ENCODE measurements at regions not wholly inside any gene's neighbourhood (a gene's known extent, or its start where the extent isn't known, plus 50 kb on each side); places are given as distances from the start of the nearest gene placed in this dataset.
A peak's percentile ranks its signal among the peaks of the same experiment; 100 is the strongest.

GRCh38 chr13:46982856-46983582, 86.2 kb upstream of the HTR2A start:
- no peak for DNase-seq (ENCODE audit: low spot score)

DNA sequence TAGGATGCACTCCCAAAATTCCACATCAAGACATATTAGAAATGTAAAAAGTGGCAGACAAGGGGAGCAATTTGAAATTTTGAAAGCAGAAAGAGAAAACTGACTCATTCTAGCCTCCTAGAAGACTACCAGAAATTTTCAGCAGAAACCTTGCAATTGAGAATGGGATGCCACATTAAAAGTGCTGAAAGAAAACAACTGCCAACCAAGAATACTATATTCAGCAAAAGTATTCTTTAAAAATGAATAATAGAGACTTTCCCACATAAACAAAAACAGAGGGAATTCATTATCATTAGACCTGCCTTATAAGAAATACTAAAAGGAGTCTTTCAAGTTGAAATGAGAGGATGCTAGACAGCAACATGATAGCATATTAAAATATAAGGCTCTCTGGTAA, 78.3 kb upstream of the HTR2A start:
- no peak for DNase-seq (ENCODE audit: low spot score)

DNA sequence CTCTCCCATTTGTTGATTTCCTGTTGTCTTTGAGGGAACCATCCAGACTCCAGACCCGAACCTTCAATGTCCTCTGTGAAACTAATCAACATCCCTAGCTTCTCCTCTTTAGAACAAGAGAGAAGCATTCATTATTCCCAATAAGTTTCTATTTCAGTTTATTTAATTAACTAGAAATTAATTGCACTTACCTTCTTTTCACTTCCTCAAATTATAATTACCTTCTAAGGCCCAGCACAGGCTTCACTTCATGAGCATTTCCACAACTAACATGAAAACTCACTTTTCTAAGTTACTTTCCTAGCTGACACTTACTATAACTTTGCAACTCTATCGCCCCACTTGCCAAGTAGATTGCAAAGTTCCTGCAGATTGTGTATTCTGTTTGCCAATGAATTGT, 71.6 kb upstream of the HTR2A start:
- no peak for DNase-seq (ENCODE audit: low spot score)

DNA sequence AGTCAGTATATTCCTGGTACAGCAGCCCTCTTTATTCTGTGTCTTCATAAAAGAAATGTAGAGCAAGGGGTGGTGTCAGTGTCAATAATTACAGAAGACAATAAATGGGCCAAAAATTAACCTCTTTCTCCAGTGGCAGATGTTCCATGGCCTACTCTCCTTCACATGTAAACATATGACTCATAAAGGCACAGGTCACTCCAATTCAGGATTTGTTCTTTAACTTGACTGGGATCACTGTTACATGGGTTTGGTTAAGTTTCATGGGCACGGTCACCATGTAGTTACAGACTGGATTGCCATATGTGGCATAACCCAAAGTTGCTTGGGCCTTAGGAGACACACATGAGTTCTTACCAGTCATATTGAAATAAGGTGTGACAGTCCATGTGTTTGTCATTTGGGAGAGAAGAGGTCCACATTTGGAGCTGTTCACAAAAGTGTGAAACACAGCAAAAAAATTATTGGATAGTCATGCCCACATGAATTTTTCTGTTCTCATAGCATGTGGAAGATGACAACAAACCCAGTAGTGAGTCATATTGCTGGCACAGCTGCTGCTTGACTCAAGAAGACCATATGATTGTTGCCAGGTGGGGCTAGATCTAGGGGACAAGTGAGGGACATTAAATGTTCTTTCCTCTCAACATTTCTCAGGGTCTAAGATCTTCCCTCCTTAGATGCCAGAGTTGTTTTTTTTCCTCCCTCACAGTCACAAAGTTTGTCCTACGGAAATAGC, 68.1 kb upstream of the HTR2A start:
- DNase-seq (ENCODE audit: low spot score) = peak; percentile 55

- no peak for DNase-seq (ENCODE audit: low spot score)
Measured at GRCh38 chr13:46963904-46964303, 67.1 kb upstream of the HTR2A start.

DNA sequence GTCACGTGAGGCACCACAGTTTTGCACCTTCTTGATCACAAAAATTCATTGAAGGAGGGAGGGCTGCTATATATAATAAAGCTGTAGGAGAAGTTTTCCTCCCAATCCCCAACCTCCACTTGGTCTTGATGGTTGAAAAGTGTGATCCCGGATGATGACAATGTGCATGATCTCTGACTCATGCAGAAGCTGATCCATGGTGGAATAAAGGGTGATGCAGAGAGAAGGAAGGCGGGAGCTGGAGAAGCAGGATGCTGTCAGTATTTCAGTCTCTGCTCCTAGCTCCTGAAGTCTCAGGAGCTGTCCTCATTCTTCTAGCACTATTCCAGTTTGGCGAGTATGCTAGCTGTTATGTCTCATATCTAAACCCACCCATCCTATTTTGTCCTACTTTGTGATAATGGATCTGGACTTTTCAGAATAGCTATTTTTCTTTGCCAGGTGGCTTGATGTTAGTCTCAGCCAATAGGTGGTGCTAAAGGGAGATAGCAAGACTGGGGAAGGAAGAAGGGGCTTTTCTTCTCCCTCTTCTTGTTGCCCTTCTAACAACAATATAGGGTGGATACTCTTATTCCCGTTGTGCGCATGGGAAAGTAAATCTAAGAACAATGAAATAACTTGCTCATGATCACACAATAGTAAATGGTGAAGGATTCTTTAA, 65.6 kb upstream of the HTR2A start:
- peak; percentile 72 for DNase-seq (ENCODE audit: low spot score)

- peak; percentile 78 for DNase-seq (ENCODE audit: low spot score)
Measured at GRCh38 chr13:46961719-46962118, 64.9 kb upstream of the HTR2A start.

GRCh38 chr13:46953941-46954340, 57.1 kb upstream of the HTR2A start:
- DNase-seq (ENCODE audit: low spot score) = no peak

DNA sequence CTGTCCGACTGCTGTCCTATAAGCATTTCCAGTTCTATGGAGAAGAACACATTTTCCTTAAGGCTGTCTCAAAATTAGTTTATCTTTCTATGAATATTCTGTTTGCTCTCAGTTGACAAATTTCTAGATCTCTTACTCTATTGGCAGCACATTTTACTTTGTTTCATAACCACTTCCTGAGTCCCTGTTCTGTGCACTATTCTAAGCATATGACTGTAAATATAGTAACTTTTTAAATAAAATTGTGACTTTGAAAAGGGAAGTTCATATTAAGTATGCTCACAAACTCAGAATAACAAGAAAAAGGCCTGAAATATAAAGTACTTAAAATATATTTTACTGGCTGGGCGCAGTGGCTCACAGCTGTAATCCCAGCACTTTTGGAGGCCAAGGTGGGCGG, 56.5 kb upstream of the HTR2A start:
- no peak for DNase-seq (ENCODE audit: low spot score)

DNA sequence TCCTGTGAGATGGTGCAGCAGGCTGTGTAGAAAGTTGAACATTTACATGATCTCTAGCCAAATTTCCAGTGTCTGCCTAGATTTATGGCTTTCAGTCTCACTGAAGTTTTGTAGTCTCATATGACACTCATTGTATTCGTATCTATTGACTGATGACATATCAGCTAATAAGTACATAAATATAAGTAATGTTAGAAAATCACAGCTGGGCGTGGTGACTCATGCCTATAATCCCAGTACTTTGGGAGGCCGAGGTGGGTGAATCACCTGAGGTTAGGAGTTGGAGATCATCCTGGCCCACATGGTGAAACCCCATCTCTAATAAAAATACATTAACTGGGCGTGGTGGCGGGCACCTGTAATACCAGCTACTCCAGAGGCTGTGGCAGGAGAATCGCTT, 54.7 kb upstream of the HTR2A start:
- peak; percentile 87 for DNase-seq (ENCODE audit: low spot score)

- DNase-seq (ENCODE audit: low spot score) = peak; percentile 85
Measured at GRCh38 chr13:46949211-46949610, 52.4 kb upstream of the HTR2A start.

- DNase-seq (ENCODE audit: low spot score) = peak; percentile 19
Measured at GRCh38 chr13:46948338-46948737, 51.5 kb upstream of the HTR2A start.

DNA sequence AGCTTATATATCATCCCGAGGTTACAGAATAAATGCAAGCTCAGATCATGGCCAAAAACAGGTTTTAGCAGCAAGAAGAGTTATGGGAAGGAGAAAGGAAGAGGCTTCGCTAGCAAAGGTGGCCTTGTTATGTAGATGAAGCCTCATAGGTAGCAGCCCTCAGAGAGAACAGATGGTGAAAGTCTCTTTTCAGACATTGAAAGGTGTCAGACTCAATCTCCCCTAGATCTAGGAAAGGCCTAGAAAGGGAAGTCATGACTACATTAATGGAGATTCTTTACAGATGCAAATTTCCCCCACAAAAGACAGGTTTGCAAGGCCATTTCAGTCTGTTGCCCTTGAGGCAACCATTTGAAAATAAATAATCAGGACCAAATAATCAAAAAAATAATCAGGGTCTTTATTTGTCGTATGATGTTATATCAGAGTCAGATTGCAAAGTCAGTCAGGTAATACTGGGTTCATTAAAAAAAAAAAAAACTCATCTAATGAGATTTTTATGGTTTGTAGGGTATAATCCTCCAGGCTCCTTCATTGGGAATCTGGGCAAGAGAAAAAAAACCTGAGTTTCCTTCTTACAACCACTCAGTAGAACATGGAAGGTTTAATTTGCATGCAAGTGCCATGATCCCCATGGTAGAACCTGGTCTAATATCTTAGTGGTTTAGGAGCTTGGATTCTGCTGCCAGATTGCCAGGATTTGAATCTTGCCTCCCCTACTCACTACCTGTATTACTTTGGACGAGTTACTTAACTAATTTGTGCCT, 50.8 kb upstream of the HTR2A start:
- DNase-seq (ENCODE audit: low spot score) = no peak
